Gastroesophageal sphincter (tissue), 3 donors: ENCODE measurements at regions not wholly inside any gene's neighbourhood (a gene's known extent, or its start where the extent isn't known, plus 50 kb on each side); places are given as distances from the start of the nearest gene placed in this dataset.

ENCODE experiments used
- CTCF ChIP-seq, 4 experiments: fragments of 200-600 bp in 2 of 4; fragments of 450-650 bp in 2 of 4; sonication (generic) in 1 of 4; IDR thresholded peaks; one replicate each; pipeline ENCODE4 v1.5.1; 2017 to 2019; ENCODE audit warnings: antibody characterized with exemption in 4 of 4, mild to moderate bottlenecking in 2 of 4, moderate library complexity in 2 of 4
- EP300 ChIP-seq: sonication (generic); formaldehyde crosslinking; IDR thresholded peaks from one replicate; pipeline ENCODE4 v1.6.1; 2017; ENCODE audit warnings: antibody characterized with exemption, mild to moderate bottlenecking
- POLR2A ChIP-seq, 2 donors: fragments of 450-650 bp; IDR thresholded peaks; one replicate each; pipeline ENCODE4 v1.6.1; 2017; ENCODE audit warnings: antibody characterized with exemption in 2 of 2, mild to moderate bottlenecking in 2 of 2, moderate library complexity in 1 of 2
- POLR2AphosphoS5 ChIP-seq: sonication (generic); formaldehyde crosslinking; IDR thresholded peaks from one replicate; pipeline ENCODE4 v1.6.1; 2017; ENCODE audit warnings: antibody characterized with exemption

DNA sequence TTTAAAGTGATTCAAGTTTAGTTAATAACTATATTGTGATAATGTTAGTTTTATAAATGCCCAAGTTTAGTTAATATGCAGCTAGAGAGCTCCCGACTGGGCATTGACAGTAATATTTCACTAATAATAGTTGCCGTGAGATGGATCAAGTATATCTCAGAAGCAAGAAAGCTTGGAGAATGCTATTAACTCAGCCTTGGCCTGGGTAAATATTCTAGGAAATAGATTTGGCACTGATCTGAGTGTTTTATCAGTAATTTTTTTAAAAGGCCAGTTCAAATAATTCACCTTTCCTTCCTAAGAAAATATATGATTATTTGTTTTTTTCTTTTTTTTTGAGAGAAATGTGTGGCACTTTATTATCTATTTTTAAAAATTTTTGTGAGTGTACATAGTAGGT, 305.3 kb downstream of the CSNK1G3 start:
- TF ChIP-seq CTCF (IDR thresholded peaks at IDR 0.05) = no peak
- no peak for TF ChIP-seq POLR2AphosphoS5
- TF ChIP-seq EP300 = no peak
- TF ChIP-seq POLR2A (IDR thresholded peaks at IDR 0.05) = no peak
